ENCODE measurements at regions not wholly inside any gene's neighbourhood (a gene's known extent, or its start where the extent isn't known, plus 50 kb on each side); places are given as distances from the start of the nearest gene placed in this dataset.

DNA sequence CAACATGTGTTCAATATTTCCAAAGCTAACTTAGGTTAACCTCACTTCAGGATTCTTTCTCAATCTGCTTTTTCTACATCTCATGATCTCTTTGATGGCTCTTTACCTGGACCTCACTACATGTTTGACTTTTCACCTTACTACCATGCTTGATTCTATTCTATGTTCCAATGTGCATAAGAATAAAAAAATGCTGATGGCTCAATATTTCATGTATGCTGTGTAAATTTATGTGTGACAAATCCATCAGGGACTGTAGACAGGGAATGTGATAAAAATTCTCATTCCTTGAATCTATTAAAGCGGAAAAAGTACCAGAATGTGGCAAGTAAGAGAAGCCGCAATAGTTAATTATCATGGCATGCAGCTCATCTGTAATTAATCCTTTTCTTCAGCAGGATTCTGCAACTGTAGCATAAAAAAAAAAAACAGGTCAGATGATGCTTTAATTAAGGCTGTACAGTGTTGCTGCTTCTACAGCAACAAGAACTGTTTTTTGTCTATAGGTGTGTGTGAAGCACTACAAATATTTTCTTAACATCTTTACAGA lies 276.9 kb upstream of the PRKD1 start:
- Histone ChIP-seq H3K79me2 (ENCODE audit: insufficient read depth, low read length) (no peaks in the 10 kb centered on the region), H3K4me2 (ENCODE audit: low read length) (no peak overlapping the region), H3K36me3 (ENCODE audit: insufficient read depth, low read length) (no peaks in the 10 kb centered on the region), H3K27me3 (ENCODE audit: insufficient read depth, low read length) (no peaks in the 10 kb centered on the region), H3K9ac (ENCODE audit: low read length) (no peak overlapping the region), H2AFZ (ENCODE audit: low read depth, low read length) (no peak overlapping the region), H3K4me3 (ENCODE audit: insufficient read depth, low read depth, low read length) (no peak overlapping the region), H3K9me3 (ENCODE audit: insufficient read depth, low read depth, low read length) (no peaks in the 10 kb centered on the region), H3K4me1 (ENCODE audit: insufficient read depth, low read length) (no peaks in the 10 kb centered on the region), H3K27ac (ENCODE audit: low read depth, low read length) (no peak overlapping the region), H4K20me1 (ENCODE audit: insufficient read depth, low read length) (no peaks in the 10 kb centered on the region)
- Mint-ChIP-seq H3K9me3 (ENCODE audit: unreplicated experiment) (no peaks in the 10 kb centered on the region), H3K4me1 (ENCODE audit: low read depth, unreplicated experiment) (no peaks in the 10 kb centered on the region), H3K27ac (ENCODE audit: unreplicated experiment) (no peak overlapping the region), H3K27me3 (ENCODE audit: low read depth, unreplicated experiment) (no peaks in the 10 kb centered on the region), H3K36me3 (ENCODE audit: low read depth, unreplicated experiment) (no peaks in the 10 kb centered on the region), H3K4me3 (ENCODE audit: unreplicated experiment) (no peak overlapping the region)
- no peak for FAIRE-seq
- no peak for DNase-seq (ENCODE audit: low read depth)
- TF ChIP-seq EZH2 (IDR thresholded peaks at IDR 0.05; ENCODE audit: insufficient read depth, low read length) = no peak
- TF ChIP-seq CTCF (IDR thresholded peaks at IDR 0.05; ENCODE audit: insufficient read depth, low read depth, low read length) = no peak

DNA sequence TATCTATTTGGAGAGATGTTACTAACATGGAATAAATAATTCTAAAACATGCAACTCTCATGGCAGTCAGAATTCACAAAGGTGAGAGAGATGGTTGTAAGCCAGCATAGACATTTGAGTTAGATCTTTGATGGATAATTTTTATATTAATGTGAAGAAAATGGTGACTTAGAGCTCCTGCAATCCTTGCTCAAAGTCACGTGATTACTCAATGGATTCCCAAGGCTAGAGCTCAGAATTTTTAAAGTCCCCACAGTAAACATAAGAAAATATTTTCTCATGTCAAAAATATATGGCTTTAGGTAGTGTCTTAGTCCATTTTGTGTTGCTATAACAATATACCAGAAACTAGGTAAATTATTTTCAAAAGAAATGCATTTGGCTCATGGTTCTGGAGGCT lies 281.5 kb upstream of the PRKD1 start:
- Histone ChIP-seq H2AFZ (ENCODE audit: low read depth, low read length) (no peak overlapping the region), H3K27ac (ENCODE audit: low read depth, low read length) (no peak overlapping the region), H3K9ac (ENCODE audit: low read length) (no peak overlapping the region), H3K4me3 (ENCODE audit: insufficient read depth, low read depth, low read length) (no peak overlapping the region), H3K79me2 (ENCODE audit: insufficient read depth, low read length) (no peaks in the 10 kb centered on the region), H3K9me3 (ENCODE audit: insufficient read depth, low read depth, low read length) (no peaks in the 10 kb centered on the region), H3K4me1 (ENCODE audit: insufficient read depth, low read length) (peaks cover 15% of the 10 kb centered on the region), H3K36me3 (ENCODE audit: insufficient read depth, low read length) (no peaks in the 10 kb centered on the region), H4K20me1 (ENCODE audit: insufficient read depth, low read length) (no peaks in the 10 kb centered on the region), H3K27me3 (ENCODE audit: insufficient read depth, low read length) (no peaks in the 10 kb centered on the region), H3K4me2 (ENCODE audit: low read length) (no peak overlapping the region)
- DNase-seq (ENCODE audit: low read depth) (no peak), FAIRE-seq (no peak)
- H3K27me3 Mint-ChIP-seq (ENCODE audit: low read depth, unreplicated experiment) = no peaks in the 10 kb centered on the region
- H3K27ac Mint-ChIP-seq (ENCODE audit: unreplicated experiment) = no peak overlapping the region
- no peak overlapping the region for H3K4me3 Mint-ChIP-seq (ENCODE audit: unreplicated experiment)
- no peaks in the 10 kb centered on the region for H3K9me3 Mint-ChIP-seq (ENCODE audit: unreplicated experiment)
- H3K4me1 Mint-ChIP-seq (ENCODE audit: low read depth, unreplicated experiment) = peaks cover 9% of the 10 kb centered on the region
- no peak for TF ChIP-seq CTCF (IDR thresholded peaks at IDR 0.05; ENCODE audit: insufficient read depth, low read depth, low read length)
- TF ChIP-seq EZH2 (IDR thresholded peaks at IDR 0.05; ENCODE audit: insufficient read depth, low read length) = no peak
- no peaks in the 10 kb centered on the region for H3K36me3 Mint-ChIP-seq (ENCODE audit: low read depth, unreplicated experiment)

GRCh38 chr14:30210630-30211029 lies 283.0 kb upstream of the PRKD1 start:
- TF ChIP-seq EZH2 (IDR thresholded peaks at IDR 0.05; ENCODE audit: insufficient read depth, low read length) = no peak
- no peak for TF ChIP-seq CTCF (IDR thresholded peaks at IDR 0.05; ENCODE audit: insufficient read depth, low read depth, low read length)
- Histone ChIP-seq H3K27me3 (ENCODE audit: insufficient read depth, low read length) (no peaks in the 10 kb centered on the region), H4K20me1 (ENCODE audit: insufficient read depth, low read length) (no peaks in the 10 kb centered on the region), H3K79me2 (ENCODE audit: insufficient read depth, low read length) (no peaks in the 10 kb centered on the region), H3K4me1 (ENCODE audit: insufficient read depth, low read length) (peaks cover 18% of the 10 kb centered on the region), H3K9ac (ENCODE audit: low read length) (no peak overlapping the region), H3K4me3 (ENCODE audit: insufficient read depth, low read depth, low read length) (no peak overlapping the region), H3K4me2 (ENCODE audit: low read length) (no peak overlapping the region), H3K27ac (ENCODE audit: low read depth, low read length) (no peak overlapping the region), H2AFZ (ENCODE audit: low read depth, low read length) (no peak overlapping the region), H3K36me3 (ENCODE audit: insufficient read depth, low read length) (no peaks in the 10 kb centered on the region), H3K9me3 (ENCODE audit: insufficient read depth, low read depth, low read length) (no peaks in the 10 kb centered on the region)
- Mint-ChIP-seq H3K27me3 (ENCODE audit: low read depth, unreplicated experiment) (no peaks in the 10 kb centered on the region), H3K4me3 (ENCODE audit: unreplicated experiment) (no peak overlapping the region), H3K9me3 (ENCODE audit: unreplicated experiment) (no peaks in the 10 kb centered on the region), H3K27ac (ENCODE audit: unreplicated experiment) (no peak overlapping the region), H3K36me3 (ENCODE audit: low read depth, unreplicated experiment) (no peaks in the 10 kb centered on the region), H3K4me1 (ENCODE audit: low read depth, unreplicated experiment) (peaks cover 9% of the 10 kb centered on the region)
- DNase-seq (ENCODE audit: low read depth) = peak; percentile 41
- FAIRE-seq = peak; percentile 70

Data from astrocyte (in vitro differentiated cells and primary cell).